ENCODE measurements at regions not wholly inside any gene's neighbourhood (a gene's known extent, or its start where the extent isn't known, plus 50 kb on each side); places are given as distances from the start of the nearest gene placed in this dataset.

- H3K36me3 ChIP-seq (ENCODE audit: control insufficient read depth in 2 of 2, extremely low read depth in 1 of 2, insufficient read depth in 2 of 2, low read length in 2 of 2) = no peaks in the 10 kb centered on the region
- dilution Hi-C loops (cut with MboI; ENCODE audit: extremely low pct_ligation_motif_present, low sequenced_read_pairs) = no loop called here
- H2AFZ ChIP-seq (ENCODE audit: low read depth, low read length) = no peak overlapping the region
- ChIA-PET POLR2A (no interaction called here), CTCF (interaction anchor here (1.1 kb wide), 1 partner anchor 142 kb away, joined by 3 read pairs; no protein-coding TSS in a partner anchor)
- no peak overlapping the region for H3K9ac ChIP-seq (replicated peaks; ENCODE audit: extremely low read depth, insufficient read depth, low read length)
- no peak overlapping the region for H3K4me3 ChIP-seq (replicated peaks in 1 of 3; ENCODE audit: insufficient read depth in 1 of 3, low read depth in 1 of 3, low read length in 3 of 3)
- H3K9me1 ChIP-seq (replicated peaks; ENCODE audit: control insufficient read depth, extremely low read depth, insufficient read depth, low read length) = no peaks in the 10 kb centered on the region
- H3K4me2 ChIP-seq (ENCODE audit: insufficient read depth, low read length) = no peak overlapping the region
- no peak overlapping the region for H3K27ac ChIP-seq (ENCODE audit: insufficient read depth, low read depth, low read length)
- BruUV-seq (replicated peaks) = no TSS peak
- no peaks in the 10 kb centered on the region for H3K9me3 ChIP-seq (replicated peaks; ENCODE audit: control insufficient read depth, insufficient read depth, low read length)
- H3K27me3 ChIP-seq (ENCODE audit: control insufficient read depth in 2 of 2, insufficient read depth in 2 of 2, low read length in 2 of 2) = no peaks in the 10 kb centered on the region
- no peaks in the 10 kb centered on the region for H3K79me2 ChIP-seq (ENCODE audit: control insufficient read depth, insufficient read depth, low read length)
- intact Hi-C loops (cut with micrococcal nuclease) = no loop called here
- no peak for DNase-seq (ENCODE audit: low read depth, low spot score)
- no peak for FAIRE-seq
- H3K4me1 ChIP-seq (ENCODE audit: control insufficient read depth, extremely low read depth, insufficient read depth, low read length) = peaks cover 17% of the 10 kb centered on the region
- TF ChIP-seq FOS (IDR thresholded peaks at IDR 0.05; ENCODE audit: borderline replicate concordance, insufficient read depth, low read length) (no peak), GATA2 (IDR thresholded peaks at IDR 0.05; ENCODE audit: insufficient read depth, insufficient read length, low read depth, low read length) (no peak), MYC (IDR thresholded peaks at IDR 0.05; ENCODE audit: low read depth, low read length) (no peak), JUN (IDR thresholded peaks at IDR 0.05; ENCODE audit: borderline replicate concordance, insufficient read depth, insufficient read length, low read depth) (no peak), POLR2AphosphoS5 (IDR thresholded peaks at IDR 0.05; ENCODE audit: insufficient read depth, low read depth, low read length) (no peak), EZH2 (IDR thresholded peaks at IDR 0.05; ENCODE audit: borderline replicate concordance, low read depth, low read length, severe bottlenecking) (no peak), POLR2A (IDR thresholded peaks at IDR 0.05; ENCODE audit: low read depth, low read length) (no peak), CTCF (IDR thresholded peaks at IDR 0.05; ENCODE audit: extremely low read depth in 1 of 2, insufficient read depth in 1 of 2, low read depth in 1 of 2, low read length in 2 of 2) (no peak)
- TF ChIP-seq, protein P1, sequence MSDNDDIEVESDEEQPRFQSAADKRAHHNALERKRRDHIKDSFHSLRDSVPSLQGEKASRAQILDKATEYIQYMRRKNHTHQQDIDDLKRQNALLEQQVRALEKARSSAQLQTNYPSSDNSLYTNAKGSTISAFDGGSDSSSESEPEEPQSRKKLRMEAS (IDR thresholded peaks at IDR 0.05; ENCODE audit: insufficient read depth, insufficient read length) = no peak
- no peaks in the 10 kb centered on the region for H4K20me1 ChIP-seq (replicated peaks; ENCODE audit: control insufficient read depth, extremely low read depth, insufficient read depth, low read length)
Measured at GRCh38 chr5:93154535-93154934, 426.5 kb downstream of the NR2F1-AS1 start.

Data from endothelial cell of umbilical vein (primary cell).